ENCODE measurements at regions not wholly inside any gene's neighbourhood (a gene's known extent, or its start where the extent isn't known, plus 50 kb on each side); places are given as distances from the start of the nearest gene placed in this dataset.
"Not testable (repeated sequence)": the region's sequence is repeated elsewhere in the genome, so short reads cannot be mapped to it uniquely, and the experiment has no call there.

DNA sequence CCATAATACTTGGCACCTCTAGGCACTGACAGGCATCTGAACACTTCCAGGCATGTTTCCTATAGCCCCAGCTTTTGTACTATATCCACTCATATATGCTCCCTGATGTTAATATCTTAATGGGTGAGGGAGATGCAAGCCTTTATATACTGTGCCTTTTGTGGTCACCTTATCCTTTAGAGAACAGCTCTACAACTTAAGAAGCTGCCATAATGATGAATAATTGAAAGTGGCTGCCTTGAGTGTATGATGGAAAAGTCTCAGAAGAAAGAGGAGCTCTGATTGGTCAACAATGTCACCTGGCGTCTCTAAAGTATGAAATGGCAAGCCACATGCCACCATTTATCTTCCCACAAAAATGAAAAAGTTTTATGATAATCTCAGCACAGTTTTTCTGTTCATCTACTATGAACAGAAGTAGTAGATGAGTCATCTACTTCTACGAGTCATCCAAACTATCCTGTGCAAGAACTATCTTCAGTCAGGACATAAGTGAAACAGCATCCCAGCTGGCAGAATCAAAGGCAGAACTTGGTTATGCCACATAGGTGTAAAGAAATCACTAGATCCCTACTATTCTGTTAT is 997.9 kb upstream of the CELF4 start:
- no peak for DNase-seq

DNA sequence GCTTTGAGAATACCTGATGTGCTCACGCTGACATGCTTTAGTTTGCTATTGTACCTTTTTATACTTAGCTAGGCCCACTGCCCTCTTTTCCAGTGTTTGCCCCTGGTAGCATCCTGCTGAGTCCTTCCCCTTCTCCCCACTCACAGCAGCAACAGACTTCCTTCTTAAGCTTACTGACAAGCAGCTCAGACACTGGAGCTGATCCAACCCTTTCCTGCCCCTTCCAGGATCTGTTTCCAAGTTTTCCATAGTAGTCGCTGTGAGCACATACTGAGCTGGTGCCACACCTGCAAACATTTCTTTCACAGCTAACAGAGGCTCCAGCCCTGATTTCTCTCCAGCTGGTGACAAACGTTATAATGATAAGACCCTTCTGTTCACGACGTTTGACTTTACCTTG is 991.4 kb upstream of the CELF4 start:
- DNase-seq: no peak

DNA sequence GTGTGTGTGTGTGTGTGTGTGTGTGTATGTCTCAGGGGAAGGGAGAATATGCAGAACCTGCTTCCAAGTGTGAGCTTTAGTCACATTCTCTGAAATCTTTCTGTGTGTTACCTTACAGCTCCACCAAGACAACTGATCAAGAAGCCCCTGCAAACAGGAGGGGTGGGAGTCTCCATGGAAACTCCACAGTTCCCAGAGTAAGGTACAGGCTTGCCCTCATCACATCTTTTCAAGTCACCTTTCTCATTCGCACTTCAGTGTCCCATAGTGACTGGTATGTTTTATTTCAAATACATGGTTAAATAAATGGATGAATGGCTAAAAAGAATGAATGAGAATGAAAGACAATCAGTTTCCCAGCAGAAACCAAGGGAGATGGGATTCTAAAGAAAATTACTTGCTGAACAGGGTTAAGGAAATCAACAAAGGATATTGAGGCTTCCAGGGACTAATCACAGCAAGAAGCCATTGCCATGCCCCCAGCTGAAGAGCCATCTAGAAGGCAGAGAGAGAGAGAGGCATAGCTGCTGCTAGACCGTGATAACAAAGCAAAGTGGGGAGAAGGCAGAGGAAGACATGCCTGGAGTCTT is 987.2 kb upstream of the CELF4 start:
- DNase-seq: no peak

GRCh38 chr18:38551881-38552280 is 986.3 kb upstream of the CELF4 start:
- DNase-seq: no peak

- DNase-seq: no peak
Measured at GRCh38 chr18:38545071-38545470, 979.5 kb upstream of the CELF4 start.

DNA sequence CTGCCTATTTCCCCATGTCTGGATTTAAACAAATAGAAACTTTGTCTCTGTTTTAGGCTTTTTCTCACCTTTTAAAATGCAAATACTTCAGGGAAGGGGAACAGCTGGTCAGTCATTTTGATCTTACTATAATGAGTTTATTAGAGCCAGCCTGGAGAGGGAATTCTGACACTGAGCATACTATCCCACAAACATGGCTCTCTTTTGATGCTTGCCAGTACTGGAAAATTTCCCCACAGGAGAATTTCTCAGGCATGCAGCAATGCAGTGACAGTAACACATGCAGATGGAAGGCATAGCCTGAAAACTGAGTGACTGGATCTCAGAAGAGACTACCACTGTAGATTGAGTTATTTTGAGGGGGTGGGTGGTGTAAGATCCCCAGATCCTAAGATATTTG is 974.3 kb upstream of the CELF4 start:
- DNase-seq: no peak

- DNase-seq: no peak
Measured at GRCh38 chr18:38539371-38539770, 973.8 kb upstream of the CELF4 start.

GRCh38 chr18:38534073-38534472 is 968.5 kb upstream of the CELF4 start:
- no peak for DNase-seq

GRCh38 chr18:38526922-38527321 is 961.3 kb upstream of the CELF4 start:
- DNase-seq: no peak

DNA sequence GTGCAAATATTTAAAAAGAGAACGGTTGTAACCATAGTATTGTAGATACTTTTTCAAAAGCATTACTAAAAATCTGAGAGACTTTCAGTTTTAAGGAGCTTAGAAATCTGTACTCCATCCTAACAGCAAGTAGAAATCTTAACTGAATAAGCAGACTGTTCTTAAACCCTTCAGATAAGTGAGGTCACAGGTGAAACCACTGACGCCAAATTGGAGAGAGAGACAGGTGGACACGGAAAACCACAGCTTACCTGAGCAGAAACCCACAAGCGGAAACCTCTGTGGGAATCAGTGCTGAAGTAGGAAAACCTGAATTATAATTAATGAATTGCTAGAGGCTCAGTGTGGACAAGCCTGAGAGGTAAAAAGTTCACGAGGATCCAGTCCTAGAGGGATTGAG is 959.4 kb upstream of the CELF4 start:
- no peak for DNase-seq

GRCh38 chr18:38520786-38521185 is 955.2 kb upstream of the CELF4 start:
- DNase-seq: no peak

GRCh38 chr18:38502539-38502938 is 936.9 kb upstream of the CELF4 start:
- no peak for DNase-seq

- no peak for DNase-seq
Measured at GRCh38 chr18:38497266-38497665, 931.7 kb upstream of the CELF4 start.

- no peak for DNase-seq
Measured at GRCh38 chr18:38496222-38496793, 930.7 kb upstream of the CELF4 start.

GRCh38 chr18:38494065-38494464 is 928.5 kb upstream of the CELF4 start:
- no peak for DNase-seq

GRCh38 chr18:38491195-38491594 is 925.6 kb upstream of the CELF4 start:
- DNase-seq: no peak

DNA sequence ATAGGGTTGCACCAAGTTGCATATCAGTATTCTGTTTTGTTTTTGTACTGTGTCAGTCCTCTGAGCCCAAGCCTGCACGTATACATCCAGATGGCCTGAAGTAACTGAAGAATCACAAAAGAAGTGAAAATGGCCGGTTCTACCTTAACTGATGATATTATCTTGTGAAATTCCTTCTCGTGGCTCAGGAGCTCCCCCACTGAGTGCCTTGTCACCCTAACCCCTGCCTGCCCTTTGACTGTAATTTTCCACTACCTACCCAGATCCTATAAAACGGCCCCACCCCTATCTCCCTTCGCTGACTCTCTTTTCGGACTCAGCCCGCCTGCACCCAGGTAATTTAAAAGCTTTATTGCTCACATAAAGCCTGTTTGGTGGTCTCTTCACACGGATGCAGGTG is 924.1 kb upstream of the CELF4 start:
- not testable (repeated sequence) for DNase-seq

DNA sequence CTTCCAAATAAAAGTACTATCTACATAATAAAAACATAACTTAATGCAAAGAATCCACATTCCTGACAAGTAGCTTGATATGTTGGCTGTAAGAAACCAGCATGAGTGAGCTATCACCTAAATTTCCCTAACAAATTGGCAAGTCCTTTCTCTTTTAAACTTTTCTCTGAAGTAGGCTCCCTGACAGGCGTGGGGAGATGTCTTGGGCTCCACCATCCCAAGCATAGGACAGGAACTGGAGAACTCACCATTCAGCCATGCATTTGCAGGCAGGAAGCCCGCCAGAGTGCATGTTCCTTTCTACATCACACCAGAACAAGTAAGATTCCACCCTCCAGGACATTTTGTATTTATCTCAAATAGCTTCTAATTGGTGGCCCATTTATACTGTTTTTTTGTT is 921.9 kb upstream of the CELF4 start:
- DNase-seq: no peak

DNA sequence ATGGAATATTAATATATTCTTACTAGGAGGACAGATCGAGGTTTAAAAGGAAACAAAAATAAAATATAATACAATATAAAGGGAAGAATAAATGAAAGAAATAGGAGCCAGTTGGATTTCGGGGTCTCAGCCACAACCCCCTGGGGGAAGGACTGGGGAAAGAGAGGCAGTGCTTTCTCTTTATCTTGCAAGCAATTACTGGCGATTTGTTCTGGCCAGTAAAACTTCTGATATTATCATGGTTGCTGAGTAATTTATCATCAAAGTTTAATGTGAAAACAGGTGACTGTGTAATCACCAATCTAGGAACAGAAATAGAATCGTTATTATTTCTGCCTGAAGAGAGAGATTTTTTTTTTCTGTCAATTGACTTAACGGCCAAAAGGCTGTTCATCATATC is 917.7 kb upstream of the CELF4 start:
- DNase-seq: no peak

GRCh38 chr18:38481576-38481975 is 916.0 kb upstream of the CELF4 start:
- no peak for DNase-seq

DNA sequence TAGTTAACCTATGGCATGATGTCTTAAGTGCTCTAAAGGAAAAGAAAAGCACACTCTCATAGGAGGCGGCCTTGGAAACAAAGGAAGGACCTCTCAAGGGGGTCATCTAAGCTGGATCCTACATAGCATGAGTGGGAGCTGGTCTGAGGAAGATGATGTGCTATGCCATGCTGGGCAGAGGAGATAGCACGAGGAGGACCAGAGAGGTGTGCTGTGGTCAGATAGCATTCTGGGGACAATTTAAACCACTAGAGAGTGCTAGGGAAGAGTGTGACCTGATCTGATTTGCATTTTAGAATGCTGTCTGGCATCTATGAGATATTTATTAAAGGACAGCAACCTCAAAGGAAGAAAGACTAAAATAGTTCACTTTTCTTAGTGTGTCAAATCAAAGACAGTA is 910.1 kb upstream of the CELF4 start:
- DNase-seq: no peak

GRCh38 chr18:38473535-38473934 is 907.9 kb upstream of the CELF4 start:
- DNase-seq: no peak

DNA sequence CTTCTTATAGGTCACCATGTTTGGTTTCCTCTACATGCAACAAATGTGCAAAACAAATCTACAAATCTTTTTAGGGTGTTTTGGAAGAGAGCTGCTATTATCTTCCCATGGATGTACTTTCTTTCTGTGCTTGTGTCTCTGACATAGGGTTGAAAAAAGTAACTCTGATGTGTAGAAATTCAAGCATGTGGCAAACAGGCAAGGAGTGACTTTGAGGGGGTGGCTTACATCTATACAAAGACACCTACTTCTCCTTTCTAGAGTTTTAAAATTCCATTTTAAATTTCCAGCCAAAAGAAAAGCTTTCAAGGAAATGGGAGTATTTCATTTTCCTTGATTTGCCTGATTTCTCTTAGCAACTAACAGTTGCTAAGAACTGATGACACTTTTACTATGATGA is 904.8 kb upstream of the CELF4 start:
- DNase-seq: no peak

DNA sequence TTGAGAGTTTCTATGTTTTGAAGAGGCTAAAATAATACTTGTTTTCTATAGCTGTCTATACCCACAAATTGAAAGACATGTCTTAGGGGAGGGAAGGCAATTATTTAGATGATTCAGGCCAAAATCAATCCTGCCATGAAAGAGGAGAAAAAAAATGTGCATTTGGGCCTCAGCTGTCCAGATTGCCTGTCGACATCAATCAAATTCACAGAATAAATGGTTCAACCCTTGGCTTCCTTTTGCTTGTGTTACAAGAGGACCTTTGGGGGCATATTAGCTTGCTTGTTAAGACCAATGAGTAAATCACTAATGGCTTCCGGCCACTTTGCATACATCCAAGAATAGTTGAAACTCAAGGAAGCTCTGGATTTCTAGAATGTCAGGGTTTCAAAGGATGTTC is 900.8 kb upstream of the CELF4 start:
- DNase-seq: no peak

- DNase-seq: no peak
Measured at GRCh38 chr18:38464024-38464423, 898.4 kb upstream of the CELF4 start.

All from activated effector memory CD4-positive, alpha-beta T cell treated with anti-CD3 and anti-CD28 coated beads, Interleukin-2, amount 50 U/mL, for 16 hours (primary cell).